B cell (primary cell): ENCODE measurements at regions not wholly inside any gene's neighbourhood (a gene's known extent, or its start where the extent isn't known, plus 50 kb on each side); places are given as distances from the start of the nearest gene placed in this dataset.
"Not testable (repeated sequence)": the region's sequence is repeated elsewhere in the genome, so short reads cannot be mapped to it uniquely, and the experiment has no call there.

Source experiments
- ATAC-seq: fragments of 200-7000 bp; cut with Tn5 transposase; one replicate; pipeline ENCODE4 v1.10.0; 2021; ENCODE audit warnings: low read depth, mild to moderate bottlenecking, moderate number of reproducible peaks, moderate library complexity
- CTCF ChIA-PET: fragments of 350-600 bp; sonication (Branson Sonifier 250); formaldehyde crosslinking; loops from one replicate; lab custom pipeline; 2021; ENCODE audit warnings: antibody characterized with exemption, inconsistent platforms; lab: Charles Lee
- POLR2A ChIA-PET: fragments of 350-600 bp; sonication (Branson Sonifier 250); formaldehyde crosslinking; loops from one replicate; lab custom pipeline; 2021; ENCODE audit warnings: antibody characterized with exemption; lab: Charles Lee
- DNase-seq: peaks from one replicate; pipeline ENCODE4 v3.0.0; 2013
- H2AFZ ChIP-seq: 2 replicates; pipeline ENCODE4 v1.6.1; 2012; ENCODE audit warnings: mild to moderate bottlenecking, low read depth, low read length; ENCODE audit not compliant: insufficient read depth, poor library complexity, severe bottlenecking
- H3K27ac ChIP-seq, 2 donors: 1 replicate in 1 of 2; 2 replicates in 1 of 2; pipeline ENCODE4 v1.5.1; 2012 to 2013; ENCODE audit warnings: low read length in 2 of 2, mild to moderate bottlenecking in 2 of 2, moderate library complexity in 1 of 2
- H3K27me3 ChIP-seq, 4 experiments: fragments of 200-600 bp in 1 of 4; sonication (generic) in 1 of 4; replicated peaks in 1 of 4; 1 replicate in 2 of 4; 2 replicates in 2 of 4; pipeline versions ENCODE4 v1.6.1 to v1.7.0; 2013 to 2016; ENCODE audit warnings: low read length in 3 of 4, mild to moderate bottlenecking in 2 of 4, mixed read lengths in 1 of 4, moderate library complexity in 1 of 4; ENCODE audit not compliant: insufficient read depth in 4 of 4, control insufficient read depth in 3 of 4; ENCODE audit errors: control extremely low read depth in 1 of 4
- H3K36me3 ChIP-seq, 2 experiments: replicated peaks in 1 of 2; 1 replicate in 1 of 2; 2 replicates in 1 of 2; pipeline versions ENCODE4 v1.6.1 to v1.7.1; 2013; ENCODE audit warnings: low read length in 1 of 2; ENCODE audit not compliant: insufficient read depth in 2 of 2, control insufficient read depth in 1 of 2; ENCODE audit errors: control extremely low read depth in 1 of 2, extremely low read depth in 1 of 2
- H3K4me1 ChIP-seq, 2 donors: fragments of 200-600 bp in 1 of 2; sonication (generic) in 1 of 2; 1 replicate in 1 of 2; 2 replicates in 1 of 2; pipeline versions ENCODE4 v1.5.1 to v1.6.1; 2013 to 2017; ENCODE audit warnings: low read length in 2 of 2; ENCODE audit not compliant: control insufficient read depth in 2 of 2, insufficient read depth in 2 of 2
- H3K4me2 ChIP-seq: replicated peaks from 2 replicates; pipeline ENCODE3; 2012; ENCODE audit warnings: mild to moderate bottlenecking, low read depth, low read length; ENCODE audit not compliant: poor library complexity, severe bottlenecking
- H3K4me3 ChIP-seq, 5 experiments: fragments of 200-600 bp in 1 of 5; sonication (generic) in 1 of 5; 1 replicate in 3 of 5; 2 replicates in 2 of 5; pipeline versions ENCODE4 v1.5.1 to v1.7.0; 2011 to 2016; ENCODE audit warnings: low read length in 4 of 5, mild to moderate bottlenecking in 4 of 5, low read depth in 2 of 5, control low read depth in 1 of 5, moderate library complexity in 1 of 5; ENCODE audit not compliant: insufficient read depth in 1 of 5; ENCODE audit errors: control extremely low read depth in 1 of 5, extremely low read depth in 1 of 5
- H3K79me2 ChIP-seq: fragments of 200-600 bp; sonication (generic); one replicate; pipeline ENCODE4 v1.6.0; 2016; ENCODE audit warnings: low read length; ENCODE audit not compliant: control insufficient read depth, insufficient read depth
- H3K9ac ChIP-seq: fragments of 200-600 bp; sonication (generic); 2 replicates; pipeline ENCODE4 v1.6.1; 2017; ENCODE audit warnings: mild to moderate bottlenecking, low read length, moderate library complexity
- H3K9me3 ChIP-seq, 3 donors: one replicate each; pipeline versions ENCODE4 v1.6.1 to v1.7.1; 2013; ENCODE audit warnings: low read length in 2 of 3; ENCODE audit not compliant: control insufficient read depth in 2 of 3, insufficient read depth in 1 of 3; ENCODE audit errors: control extremely low read depth in 1 of 3
- H4K20me1 ChIP-seq: 2 replicates; pipeline ENCODE4 v1.6.0; 2012; ENCODE audit warnings: mild to moderate bottlenecking, low read length; ENCODE audit not compliant: insufficient read depth, control insufficient read depth, poor library complexity, severe bottlenecking
- H3K27ac Mint-ChIP-seq: one replicate; pipeline ENCODE4 v1.8.0; 2021; ENCODE audit warnings: mixed read lengths
- H3K27me3 Mint-ChIP-seq: one replicate; pipeline ENCODE4 v1.8.0; 2021; ENCODE audit warnings: mixed read lengths
- H3K4me1 Mint-ChIP-seq: one replicate; pipeline ENCODE4 v1.8.0; 2021; ENCODE audit warnings: mixed read lengths
- H3K4me3 Mint-ChIP-seq: one replicate; pipeline ENCODE4 v1.8.0; 2021; ENCODE audit warnings: mixed read lengths
- H3K9me3 Mint-ChIP-seq: one replicate; pipeline ENCODE4 v1.8.0; 2022; ENCODE audit warnings: mixed read lengths; ENCODE audit not compliant: insufficient read depth
- EZH2 ChIP-seq: IDR thresholded peaks from 2 replicates; pipeline ENCODE4 v1.6.1; 2012; ENCODE audit warnings: borderline replicate concordance, low read depth, mild to moderate bottlenecking, moderate library complexity, low read length; ENCODE audit not compliant: insufficient read depth, poor library complexity, severe bottlenecking
- WGBS: methylation state at CpG from one replicate; pipeline ENCODE4 v1.1.5; 2013; ENCODE audit warnings: missing lambda C conversion rate; ENCODE audit not compliant: insufficient coverage; 5-methylcytosine and 5-hydroxymethylcytosine counted together
- intact Hi-C: fragments of 100-400 bp; cut with micrococcal nuclease; formaldehyde crosslinking; loops from one replicate; pipeline ENCODE4 v1.10.0; 2022
- TF ChIP-seq, protein P1 (sequence below): fragments of 200-600 bp; IDR thresholded peaks from one replicate; pipeline ENCODE4 v1.8.0; 2022; ENCODE audit warnings: antibody characterized with exemption, mild to moderate bottlenecking

DNA sequence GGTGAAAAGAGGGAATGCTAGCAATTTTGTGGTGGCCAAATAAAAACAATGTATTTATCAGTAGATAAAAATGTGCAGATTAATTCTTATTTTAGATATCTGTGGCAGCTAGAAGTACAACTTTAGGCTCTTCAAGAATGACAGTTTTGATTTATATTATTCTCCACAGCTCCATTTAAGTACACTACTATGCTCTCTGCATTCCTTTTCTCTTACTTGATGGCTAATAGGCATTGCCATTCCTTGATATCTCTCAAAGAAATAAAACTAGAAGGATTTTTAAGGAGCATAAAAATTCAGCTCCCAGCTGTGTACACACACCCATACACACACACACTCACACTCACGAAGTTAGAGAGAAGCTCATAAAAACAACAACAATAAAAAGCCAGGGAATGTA is 59.4 kb upstream of the H2AZ1 start:
- Histone ChIP-seq H3K79me2 (no peaks in the 10 kb centered on the region), H3K4me1 (no peaks in the 10 kb centered on the region), H2AFZ (no peak overlapping the region), H3K9ac (no peak overlapping the region), H3K27ac (no peak overlapping the region), H3K36me3 (no peaks in the 10 kb centered on the region), H3K9me3 (no peaks in the 10 kb centered on the region), H3K27me3 (peaks cover 0 to 15% (median 5%) of the 10 kb centered on the region in 4 experiments), H3K4me2 (no peak overlapping the region), H3K4me3 (no peak overlapping the region), H4K20me1 (no peaks in the 10 kb centered on the region)
- POLR2A ChIA-PET, result no interaction called here
- H3K9me3 Mint-ChIP-seq, result no peaks in the 10 kb centered on the region
- DNase-seq, result no peak
- H3K4me3 Mint-ChIP-seq, result no peak overlapping the region
- no CpG with 5 or more reads among the region's 1 CpG for WGBS
- intact Hi-C loops, result no loop called here
- CTCF ChIA-PET, result no interaction called here
- H3K4me1 Mint-ChIP-seq, result no peaks in the 10 kb centered on the region
- no peak overlapping the region for H3K27ac Mint-ChIP-seq
- TF ChIP-seq, protein P1, sequence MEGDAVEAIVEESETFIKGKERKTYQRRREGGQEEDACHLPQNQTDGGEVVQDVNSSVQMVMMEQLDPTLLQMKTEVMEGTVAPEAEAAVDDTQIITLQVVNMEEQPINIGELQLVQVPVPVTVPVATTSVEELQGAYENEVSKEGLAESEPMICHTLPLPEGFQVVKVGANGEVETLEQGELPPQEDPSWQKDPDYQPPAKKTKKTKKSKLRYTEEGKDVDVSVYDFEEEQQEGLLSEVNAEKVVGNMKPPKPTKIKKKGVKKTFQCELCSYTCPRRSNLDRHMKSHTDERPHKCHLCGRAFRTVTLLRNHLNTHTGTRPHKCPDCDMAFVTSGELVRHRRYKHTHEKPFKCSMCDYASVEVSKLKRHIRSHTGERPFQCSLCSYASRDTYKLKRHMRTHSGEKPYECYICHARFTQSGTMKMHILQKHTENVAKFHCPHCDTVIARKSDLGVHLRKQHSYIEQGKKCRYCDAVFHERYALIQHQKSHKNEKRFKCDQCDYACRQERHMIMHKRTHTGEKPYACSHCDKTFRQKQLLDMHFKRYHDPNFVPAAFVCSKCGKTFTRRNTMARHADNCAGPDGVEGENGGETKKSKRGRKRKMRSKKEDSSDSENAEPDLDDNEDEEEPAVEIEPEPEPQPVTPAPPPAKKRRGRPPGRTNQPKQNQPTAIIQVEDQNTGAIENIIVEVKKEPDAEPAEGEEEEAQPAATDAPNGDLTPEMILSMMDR, result no peak
- no peak for TF ChIP-seq EZH2
- H3K27me3 Mint-ChIP-seq, result peaks cover 7% of the 10 kb centered on the region
- no peak for ATAC-seq

DNA sequence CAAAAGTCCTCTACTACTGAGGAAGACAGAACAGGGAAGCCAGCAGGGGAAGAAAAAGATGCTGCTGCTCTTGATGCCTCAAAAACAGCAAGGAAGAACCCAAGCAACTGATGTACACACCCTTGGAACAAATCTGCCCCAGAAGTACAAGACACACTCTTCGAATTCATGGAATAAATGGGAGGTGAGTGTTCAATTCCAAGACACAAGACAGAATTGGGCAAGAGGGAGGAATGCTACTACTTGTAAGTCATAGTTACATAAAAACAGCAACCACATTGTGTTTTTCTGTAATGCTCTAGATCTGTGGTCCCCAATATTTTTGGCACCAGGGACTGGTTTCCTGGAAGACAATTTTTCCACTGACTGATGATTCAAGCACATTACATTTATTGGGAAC is 58.0 kb upstream of the H2AZ1 start:
- H3K4me2 ChIP-seq, result no peak overlapping the region
- H3K4me1 Mint-ChIP-seq, result no peaks in the 10 kb centered on the region

DNA sequence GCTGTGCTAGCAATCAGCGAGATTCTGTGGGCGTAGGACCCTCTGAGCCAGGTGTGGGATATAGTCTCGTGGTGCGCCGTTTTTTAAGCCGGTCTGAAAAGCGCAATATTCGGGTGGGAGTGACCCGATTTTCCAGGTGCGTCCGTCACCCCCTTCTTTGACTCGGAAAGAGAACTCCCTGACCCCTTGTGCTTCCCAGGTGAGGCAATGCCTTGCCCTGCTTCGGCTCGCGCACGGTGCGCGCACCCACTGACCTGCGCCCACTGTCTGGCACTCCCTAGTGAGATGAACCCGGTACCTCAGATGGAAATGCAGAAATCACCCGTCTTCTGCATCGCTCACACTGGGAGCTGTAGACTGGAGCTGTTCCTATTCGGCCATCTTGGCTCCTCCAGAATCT is 56.1 kb upstream of the H2AZ1 start:
- H3K9me3 Mint-ChIP-seq, H3K27me3 ChIP-seq, DNase-seq, intact Hi-C loops, ATAC-seq, H4K20me1 ChIP-seq, H3K4me2 ChIP-seq, H3K9ac ChIP-seq, H3K9me3 ChIP-seq, CTCF ChIA-PET, H3K79me2 ChIP-seq, H3K4me3 ChIP-seq, H2AFZ ChIP-seq, H3K4me1 ChIP-seq, H3K27ac Mint-ChIP-seq, H3K4me1 Mint-ChIP-seq, H3K4me3 Mint-ChIP-seq, H3K27ac ChIP-seq, POLR2A ChIA-PET, H3K27me3 Mint-ChIP-seq, H3K36me3 ChIP-seq: not testable (repeated sequence)
- no CpG with 5 or more reads among the region's 23 CpGs for WGBS

More for the DNA sequence above, 58.0 kb upstream of the H2AZ1 start:
- Histone ChIP-seq H3K4me3 (no peak overlapping the region), H3K9me3 (no peaks in the 10 kb centered on the region), H3K27me3 (peaks cover 0 to 14% (median 5%) of the 10 kb centered on the region in 4 experiments), H2AFZ (no peak overlapping the region), H3K4me1 (no peaks in the 10 kb centered on the region), H3K9ac (no peak overlapping the region), H3K36me3 (no peaks in the 10 kb centered on the region), H3K79me2 (no peaks in the 10 kb centered on the region), H4K20me1 (no peaks in the 10 kb centered on the region), H3K27ac (no peak overlapping the region)
- 80% methylated on average over 1 of the region's 1 CpG for WGBS
- ChIA-PET CTCF (no interaction called here), POLR2A (no interaction called here)
- DNase-seq (no peak), ATAC-seq (no peak)
- TF ChIP-seq EZH2, result no peak
- TF ChIP-seq, protein P1, result no peak
- no peak overlapping the region for H3K27ac Mint-ChIP-seq
- intact Hi-C loops, result no loop called here
- H3K4me3 Mint-ChIP-seq, result no peak overlapping the region
- peaks cover 7% of the 10 kb centered on the region for H3K27me3 Mint-ChIP-seq
- H3K9me3 Mint-ChIP-seq, result no peaks in the 10 kb centered on the region
